Endothelial cell of hepatic sinusoid (primary cell): ENCODE measurements at regions not wholly inside any gene's neighbourhood (a gene's known extent, or its start where the extent isn't known, plus 50 kb on each side); places are given as distances from the start of the nearest gene placed in this dataset.

Experiments
- in situ Hi-C: cut with HindIII; loops from 2 replicates; pipeline ENCODE4 v1.10.0; 2017; ENCODE audit warnings: low sequenced_read_pairs

GRCh38 chr16:73189136-73189535 is 141.2 kb upstream of the ZFHX3 start:
- in situ Hi-C loops = no loop called here

GRCh38 chr16:73186752-73187601 is 139.0 kb upstream of the ZFHX3 start:
- in situ Hi-C loops = no loop called here

- in situ Hi-C loops = no loop called here
These were observed 137.8 kb upstream of the ZFHX3 start for GRCh38 chr16:73185737-73186136.

DNA sequence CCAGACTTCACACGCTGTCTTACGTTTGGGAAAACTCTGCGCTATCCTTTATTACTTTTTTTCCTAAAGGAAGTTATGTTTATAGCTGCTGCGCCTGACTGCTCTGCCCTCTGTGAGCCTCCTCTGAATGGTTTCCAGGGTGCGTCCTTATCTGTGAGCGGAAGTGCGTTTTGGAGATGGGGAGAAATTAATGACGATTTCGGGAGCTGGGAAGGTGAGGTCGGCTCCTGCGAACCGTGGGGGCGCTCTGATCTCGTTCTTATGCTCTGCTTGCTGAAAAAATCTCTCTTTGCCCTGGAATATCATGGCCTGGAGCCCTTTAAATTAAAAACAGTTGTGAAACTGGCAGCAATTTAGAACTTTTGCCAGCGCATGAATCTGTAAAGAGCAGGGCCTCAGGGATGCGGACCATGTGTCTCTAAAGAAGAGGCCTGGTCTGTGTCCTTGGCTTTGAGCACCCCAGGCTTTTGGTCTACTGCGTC is 135.7 kb upstream of the ZFHX3 start:
- in situ Hi-C loops = no loop called here

DNA sequence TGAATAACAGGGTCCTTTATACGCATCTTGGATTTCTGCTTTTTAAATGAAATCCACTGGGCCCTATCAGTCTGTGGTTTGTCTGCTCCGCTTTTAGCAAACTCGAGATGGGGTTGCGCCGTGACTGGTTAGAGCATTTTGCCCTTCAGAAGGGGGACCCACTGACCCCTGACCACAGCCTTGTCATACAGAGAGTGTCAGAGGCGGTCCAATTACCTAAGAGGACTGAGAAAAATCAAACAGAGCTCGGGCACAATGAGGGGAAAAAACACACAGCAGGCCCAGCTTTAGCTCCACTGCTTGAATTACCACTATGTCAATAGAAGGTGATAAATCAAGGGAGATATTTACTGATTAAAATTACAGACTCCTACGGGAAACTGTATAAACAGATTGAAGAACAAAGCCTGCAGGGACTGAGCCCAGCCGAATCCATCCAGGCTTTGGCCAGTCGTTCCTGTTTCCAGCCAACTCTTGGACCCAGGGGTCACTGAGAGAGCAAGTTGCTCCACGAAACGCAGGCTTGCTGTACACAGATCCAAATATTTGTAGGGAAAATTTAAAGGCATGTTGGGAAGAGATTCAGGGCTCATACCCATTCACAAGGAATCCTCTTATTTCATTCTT is 131.9 kb upstream of the ZFHX3 start:
- in situ Hi-C loops = no loop called here

DNA sequence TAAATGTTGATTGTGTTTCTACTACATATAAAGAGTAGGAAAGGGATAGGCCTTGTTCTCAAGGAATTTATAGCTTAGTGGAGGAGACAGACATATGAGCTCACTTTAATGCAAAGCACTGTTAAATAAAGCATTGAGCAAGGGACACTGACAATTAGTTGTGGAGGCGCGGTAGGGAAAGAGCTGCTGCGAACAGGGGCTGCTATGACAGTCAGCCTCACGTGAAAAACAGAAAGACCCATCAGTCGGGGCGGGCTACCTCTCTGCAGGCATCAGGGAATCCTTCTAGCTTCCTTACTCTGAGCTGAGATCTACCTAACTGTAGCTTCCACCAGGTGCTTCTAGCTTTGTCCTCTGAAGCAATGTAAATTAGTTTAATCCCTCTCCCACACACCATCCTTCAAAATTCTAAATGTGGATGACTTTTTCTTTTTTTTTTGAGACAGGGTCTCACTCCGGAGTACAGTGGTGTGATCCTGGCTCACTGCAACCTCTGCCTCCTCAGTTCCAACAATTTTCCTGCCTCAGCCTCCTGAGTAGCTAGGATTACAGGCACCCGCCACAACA is 129.9 kb upstream of the ZFHX3 start:
- in situ Hi-C loops = no loop called here

DNA sequence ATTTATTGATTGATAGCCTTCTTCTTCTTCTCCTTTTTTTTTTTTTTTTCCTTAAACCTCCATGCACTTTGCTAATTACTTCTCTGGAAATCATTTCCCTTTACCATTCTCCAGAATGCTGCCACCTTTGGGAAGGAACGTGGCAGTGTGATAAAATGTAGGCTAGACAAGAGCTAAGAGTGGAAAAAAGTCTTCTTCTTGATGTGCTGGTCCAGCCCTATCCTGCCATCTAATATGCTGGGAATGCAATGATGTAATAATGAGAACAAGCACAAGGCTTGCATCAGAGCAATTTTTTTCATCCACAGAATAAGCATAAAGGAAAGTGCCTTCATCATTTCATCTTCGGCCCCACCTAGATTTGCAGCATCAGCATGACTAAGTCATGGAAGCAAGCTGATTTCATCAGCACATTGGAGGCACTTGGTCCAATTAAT is 128.7 kb upstream of the ZFHX3 start:
- in situ Hi-C loops = no loop called here

- in situ Hi-C loops = no loop called here
These were observed 125.2 kb upstream of the ZFHX3 start for GRCh38 chr16:73172973-73173709.

- in situ Hi-C loops = no loop called here
These were observed 124.5 kb upstream of the ZFHX3 start for GRCh38 chr16:73172241-73172972.

DNA sequence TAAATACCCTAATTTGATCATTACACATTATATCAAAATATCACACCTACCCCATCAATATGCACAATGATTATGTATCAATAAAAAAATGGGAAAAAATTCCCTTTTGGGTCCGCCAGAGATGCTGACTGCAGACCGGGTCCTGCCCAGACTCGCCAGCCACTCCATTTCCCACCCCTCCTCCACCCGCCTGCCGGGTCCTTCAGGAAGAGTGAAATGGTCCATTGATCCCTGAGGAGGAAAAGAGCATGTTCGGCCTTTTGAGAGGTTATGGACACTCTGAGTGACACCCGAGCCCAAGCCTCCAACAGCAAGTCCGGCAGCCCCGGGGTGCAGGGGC is 123.9 kb upstream of the ZFHX3 start:
- in situ Hi-C loops = no loop called here

DNA sequence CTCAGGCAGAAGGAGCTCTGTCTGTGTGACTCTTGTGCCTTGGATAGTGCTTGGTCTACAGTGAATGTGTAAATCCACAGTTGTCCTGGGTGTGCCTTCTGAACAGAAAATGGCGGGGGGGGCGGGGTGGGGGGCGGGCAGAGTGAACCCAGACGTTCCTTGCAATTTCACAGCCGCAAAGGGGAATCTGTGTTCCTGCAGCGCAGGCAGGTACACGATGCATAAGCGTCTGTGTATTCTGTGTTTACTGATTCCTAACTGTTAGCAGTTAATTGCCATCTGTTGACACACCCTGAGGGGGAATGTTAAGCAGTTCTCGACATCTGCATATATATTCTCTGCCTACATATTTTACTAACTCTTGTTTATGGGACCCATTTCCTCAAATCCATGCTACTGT is 123.5 kb upstream of the ZFHX3 start:
- in situ Hi-C loops = no loop called here

GRCh38 chr16:73170612-73171038 is 122.7 kb upstream of the ZFHX3 start:
- in situ Hi-C loops = no loop called here

- in situ Hi-C loops = no loop called here
These were observed 119.1 kb upstream of the ZFHX3 start for GRCh38 chr16:73166947-73167550.

DNA sequence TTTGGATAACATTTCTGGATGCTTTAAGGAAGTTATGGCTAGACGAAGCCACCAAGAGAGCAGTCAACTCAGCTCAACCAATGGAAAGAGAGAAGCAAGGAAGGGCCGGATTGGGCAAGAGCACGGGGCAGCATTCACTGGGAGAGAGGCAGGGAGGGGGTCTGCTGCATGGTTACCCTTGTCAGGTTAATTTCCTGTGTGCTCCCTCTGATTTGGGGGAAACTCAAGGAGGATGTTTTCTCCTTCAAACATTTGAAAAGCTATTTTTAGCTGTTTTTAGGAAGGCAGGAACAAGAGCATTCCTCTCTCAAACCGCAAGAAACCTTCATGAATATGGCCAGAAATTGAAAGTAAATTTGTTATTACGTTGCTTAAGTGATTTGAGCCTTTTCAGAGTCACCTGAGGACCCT is 118.5 kb upstream of the ZFHX3 start:
- in situ Hi-C loops = no loop called here

DNA sequence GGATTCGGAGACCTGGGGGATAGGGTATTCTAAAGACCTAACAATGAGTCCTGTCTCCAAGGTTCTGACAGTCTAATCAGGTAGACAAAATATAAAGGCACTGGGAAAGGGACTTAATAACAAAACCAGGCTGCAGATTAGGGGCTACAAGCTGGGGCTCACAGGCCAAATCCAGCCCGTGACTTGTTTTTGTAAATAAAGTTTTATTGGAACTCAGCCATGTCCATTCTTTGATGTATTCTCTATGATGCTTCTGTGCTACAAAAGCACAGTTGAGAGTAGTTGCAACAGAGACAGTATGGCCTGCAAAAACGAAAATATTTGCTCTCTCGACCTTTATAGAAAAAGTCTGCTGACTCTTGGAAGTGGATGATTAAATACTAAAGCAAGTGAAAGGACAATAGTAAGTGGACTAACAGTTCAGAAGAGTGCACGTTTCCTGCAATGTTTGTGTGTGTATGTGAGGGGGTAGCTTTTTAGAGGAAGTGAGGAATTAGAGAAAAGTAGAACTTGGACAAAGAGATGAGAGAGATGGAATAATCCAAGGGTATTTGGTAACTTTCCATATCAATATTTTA is 115.4 kb upstream of the ZFHX3 start:
- in situ Hi-C loops = no loop called here

- in situ Hi-C loops = no loop called here
These were observed 114.0 kb upstream of the ZFHX3 start for GRCh38 chr16:73161977-73162376.

GRCh38 chr16:73159296-73159695 is 111.4 kb upstream of the ZFHX3 start:
- in situ Hi-C loops = no loop called here

- in situ Hi-C loops = no loop called here
These were observed 109.9 kb upstream of the ZFHX3 start for GRCh38 chr16:73157861-73158260.

GRCh38 chr16:73154063-73154870 is 106.3 kb upstream of the ZFHX3 start:
- in situ Hi-C loops = no loop called here
